ENCODE measurements at regions not wholly inside any gene's neighbourhood (a gene's known extent, or its start where the extent isn't known, plus 50 kb on each side); places are given as distances from the start of the nearest gene placed in this dataset.
A peak's percentile ranks its signal among the peaks of the same experiment; 100 is the strongest.

GRCh38 chr2:128468186-128468920 lies 149.7 kb upstream of the HS6ST1 start:
- Histone ChIP-seq H3K27ac (no peak overlapping the region), H3K27me3 (no peaks in the 10 kb centered on the region), H3K4me1 (no peaks in the 10 kb centered on the region), H3K9me3 (peaks cover 0 to 5% (median 0%) of the 10 kb centered on the region in 3 donors), H3K4me3 (no peak overlapping the region), H3K36me3 (no peaks in the 10 kb centered on the region)
- no peak for TF ChIP-seq POLR2A (IDR thresholded peaks at IDR 0.05)
- TF ChIP-seq CTCF (IDR thresholded peaks at IDR 0.05 in 4 of 5, conservative IDR thresholded peaks at IDR 0.05 in 1 of 5) = no peak
- ATAC-seq = no peak
- intact Hi-C loops (cut with DNase I; ENCODE audit: low total_unique reads) = loop anchor here (10.0 kb wide), 1 partner anchor 144 kb away; no protein-coding TSS in a partner anchor
- in situ Hi-C loops (cut with MboI; ENCODE audit: low sequenced_read_pairs in 4 of 4) = no loop called here
- DNase-seq = no peak

- peaks cover 0 to 2% (median 0%) of the 10 kb centered on the region in 3 donors for H3K27me3 ChIP-seq
- in situ Hi-C loops (cut with MboI; ENCODE audit: low sequenced_read_pairs in 4 of 4) = no loop called here
- no peaks in the 10 kb centered on the region for H3K4me1 ChIP-seq
- TF ChIP-seq CTCF (IDR thresholded peaks at IDR 0.05 in 4 of 5, conservative IDR thresholded peaks at IDR 0.05 in 1 of 5) (peak in 1 of 5 experiments; percentile 10), POLR2A (IDR thresholded peaks at IDR 0.05) (no peak)
- H3K9me3 ChIP-seq = peaks cover 0 to 5% (median 0%) of the 10 kb centered on the region in 3 donors
- DNase-seq (no peak), ATAC-seq (no peak)
- H3K4me3 ChIP-seq = no peak overlapping the region
- intact Hi-C loops (cut with DNase I; ENCODE audit: low total_unique reads) = loop anchor here (10.0 kb wide), 1 partner anchor 144 kb away; no protein-coding TSS in a partner anchor
- no peaks in the 10 kb centered on the region for H3K36me3 ChIP-seq
- no peak overlapping the region for H3K27ac ChIP-seq
Observed at GRCh38 chr2:128469203-128469602, 150.5 kb upstream of the HS6ST1 start.

GRCh38 chr2:128469875-128470274 lies 151.2 kb upstream of the HS6ST1 start:
- no peak for DNase-seq
- TF ChIP-seq POLR2A (IDR thresholded peaks at IDR 0.05) = no peak
- TF ChIP-seq CTCF (IDR thresholded peaks at IDR 0.05 in 4 of 5, conservative IDR thresholded peaks at IDR 0.05 in 1 of 5) = no peak
- H3K4me3 ChIP-seq = no peak overlapping the region
- ATAC-seq = no peak
- H3K27ac ChIP-seq = no peak overlapping the region
- no peaks in the 10 kb centered on the region for H3K4me1 ChIP-seq
- peaks cover 0 to 5% (median 0%) of the 10 kb centered on the region in 3 donors for H3K9me3 ChIP-seq
- in situ Hi-C loops (cut with MboI; ENCODE audit: low sequenced_read_pairs in 4 of 4) = no loop called here
- peaks cover 0 to 4% (median 0%) of the 10 kb centered on the region in 3 donors for H3K27me3 ChIP-seq
- intact Hi-C loops (cut with DNase I; ENCODE audit: low total_unique reads) = loop anchor here (10.0 kb wide), 1 partner anchor 145 kb away; no protein-coding TSS in a partner anchor
- no peaks in the 10 kb centered on the region for H3K36me3 ChIP-seq

- H3K9me3 ChIP-seq = peaks cover 0 to 5% (median 0%) of the 10 kb centered on the region in 3 donors
- DNase-seq (no peak), ATAC-seq (peak in 1 of 2 donors; percentile 14)
- no peaks in the 10 kb centered on the region for H3K36me3 ChIP-seq
- TF ChIP-seq CTCF (IDR thresholded peaks at IDR 0.05 in 4 of 5, conservative IDR thresholded peaks at IDR 0.05 in 1 of 5) (no peak), POLR2A (IDR thresholded peaks at IDR 0.05) (no peak)
- H3K27me3 ChIP-seq = peaks cover 0 to 4% (median 0%) of the 10 kb centered on the region in 3 donors
- peak overlapping the region in 1 of 4 donors; percentile 17 for H3K4me3 ChIP-seq
- in situ Hi-C loops (cut with MboI; ENCODE audit: low sequenced_read_pairs in 4 of 4) (no loop called here), intact Hi-C loops (cut with DNase I; ENCODE audit: low total_unique reads) (no loop called here)
- H3K27ac ChIP-seq = no peak overlapping the region
- H3K4me1 ChIP-seq = no peaks in the 10 kb centered on the region
Observed at GRCh38 chr2:128472789-128473174, 154.1 kb upstream of the HS6ST1 start.
